Activated CD4-positive, alpha-beta T cell treated with anti-CD3 and anti-CD28 coated beads for 4 hours (primary cell): ENCODE measurements at regions not wholly inside any gene's neighbourhood (a gene's known extent, or its start where the extent isn't known, plus 50 kb on each side); places are given as distances from the start of the nearest gene placed in this dataset.

ENCODE experiments used
- DNase-seq, 2 donors: peaks; one replicate each; pipeline ENCODE4 v3.0.0-alpha.2; 2020

DNA sequence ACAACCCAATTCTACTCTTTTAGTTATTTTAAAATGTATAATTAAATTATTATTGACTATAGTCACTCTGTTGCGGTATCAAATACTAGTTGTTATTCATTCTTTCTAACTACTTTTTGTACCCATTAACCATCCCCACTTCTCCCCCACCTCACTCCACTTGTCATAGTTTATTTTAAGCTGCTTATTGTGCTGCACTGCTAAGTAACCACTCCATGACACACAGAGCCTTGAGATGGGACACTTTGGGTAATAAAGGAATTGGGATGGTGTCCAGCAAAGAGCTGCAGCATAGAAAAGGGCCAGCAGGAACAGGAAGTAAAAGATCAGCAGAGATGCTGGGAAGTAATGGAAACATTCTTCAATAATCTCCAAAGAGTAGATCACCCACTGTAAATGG, 123.0 kb downstream of the RPS29 start:
- no peak for DNase-seq

- peak; percentile 62 to 64 for DNase-seq
Measured at GRCh38 chr14:49461529-49462401, 124.4 kb downstream of the RPS29 start.

GRCh38 chr14:49460662-49461061, 125.5 kb downstream of the RPS29 start:
- no peak for DNase-seq

DNA sequence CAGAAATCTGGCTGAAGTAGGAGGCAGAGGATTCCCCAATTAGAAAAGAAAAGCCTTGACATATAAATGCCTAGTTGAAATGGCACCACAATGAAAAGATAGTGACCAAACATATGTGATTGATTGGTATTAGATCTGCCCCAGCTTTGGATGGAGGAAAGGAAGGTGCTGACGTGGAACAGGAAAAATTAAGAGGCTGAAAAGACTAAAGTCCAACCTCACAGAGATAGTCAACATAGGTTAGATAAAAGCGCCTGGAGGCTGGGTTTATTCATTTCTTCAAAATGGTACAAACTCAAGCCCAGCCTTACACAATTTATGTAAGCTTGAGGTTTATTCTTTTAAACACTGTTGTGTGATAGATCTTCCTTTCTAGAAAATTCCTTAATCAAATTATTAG, 129.6 kb downstream of the RPS29 start:
- no peak for DNase-seq

- no peak for DNase-seq
Measured at GRCh38 chr14:49451938-49452337, 134.2 kb downstream of the RPS29 start.

- no peak for DNase-seq
Measured at GRCh38 chr14:49449749-49450148, 136.4 kb downstream of the RPS29 start.

GRCh38 chr14:49447540-49448107, 138.6 kb downstream of the RPS29 start:
- DNase-seq = no peak

GRCh38 chr14:49446801-49447200, 139.4 kb downstream of the RPS29 start:
- no peak for DNase-seq

- no peak for DNase-seq
Measured at GRCh38 chr14:49438256-49438770, 147.9 kb downstream of the RPS29 start.

GRCh38 chr14:49428076-49428475, 158.1 kb downstream of the RPS29 start:
- DNase-seq = no peak

GRCh38 chr14:49427117-49427516, 159.1 kb downstream of the RPS29 start:
- DNase-seq = no peak

- no peak for DNase-seq
Measured at GRCh38 chr14:49425921-49426320, 160.3 kb downstream of the RPS29 start.

- no peak for DNase-seq
Measured at GRCh38 chr14:49424436-49425331, 161.5 kb downstream of the RPS29 start.

GRCh38 chr14:49420201-49420600, 166.0 kb downstream of the RPS29 start:
- DNase-seq = no peak

GRCh38 chr14:49418789-49419188, 167.4 kb downstream of the RPS29 start:
- no peak for DNase-seq

DNA sequence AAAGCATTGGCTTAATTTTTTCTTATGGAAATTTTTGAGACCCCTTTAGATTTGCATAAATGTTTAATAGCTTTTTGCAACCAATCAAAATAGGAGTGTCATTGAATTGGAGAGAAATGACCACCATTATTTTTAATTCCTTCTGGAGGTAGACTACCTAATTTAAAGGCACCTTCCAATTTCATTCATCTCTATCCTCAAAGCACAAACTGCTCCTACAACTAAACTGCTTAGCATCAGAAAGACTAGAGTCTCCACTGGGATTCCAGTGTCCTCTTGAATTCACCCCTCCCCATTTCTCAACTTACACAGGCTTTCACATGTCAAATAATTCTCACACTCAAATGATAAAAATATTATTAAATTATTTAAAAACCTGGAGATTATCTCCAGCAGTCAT, 168.4 kb downstream of the RPS29 start:
- DNase-seq = no peak

DNA sequence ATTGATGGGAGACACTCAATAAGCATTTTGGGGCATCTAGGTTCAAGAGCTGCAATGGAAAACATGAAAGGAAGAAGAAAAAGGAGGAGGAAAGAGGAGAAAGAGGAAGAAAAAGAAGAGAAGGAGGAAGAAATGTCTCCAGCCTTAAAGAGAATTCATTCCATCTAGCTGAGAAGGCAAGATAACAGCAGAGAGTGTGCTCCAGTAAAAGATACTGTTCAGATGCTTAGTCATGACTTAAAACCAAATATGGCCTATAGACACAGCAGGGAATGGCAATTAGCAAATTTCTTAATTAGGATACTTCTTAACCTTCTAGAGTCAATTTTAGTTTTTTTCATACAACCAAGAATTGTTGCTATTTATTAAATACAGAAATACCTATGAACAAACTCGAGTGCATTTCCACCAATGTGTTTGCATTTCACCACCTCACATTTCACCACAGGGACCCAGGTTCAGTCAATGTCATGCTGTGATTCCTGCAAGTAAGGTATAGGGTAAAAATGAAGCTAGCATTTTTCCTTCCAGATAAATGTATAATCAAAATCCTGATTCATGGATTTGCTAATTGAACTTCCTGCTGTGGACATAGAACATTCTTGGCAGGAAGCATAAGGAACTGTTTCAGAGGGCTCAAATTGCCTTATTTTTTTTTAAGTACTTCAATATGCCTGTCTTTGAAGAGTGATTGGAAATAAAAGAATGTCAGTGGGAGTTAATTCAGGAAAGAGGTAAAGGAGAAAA, 177.8 kb downstream of the RPS29 start:
- no peak for DNase-seq

GRCh38 chr14:49405291-49405690, 180.9 kb downstream of the RPS29 start:
- DNase-seq = no peak

DNA sequence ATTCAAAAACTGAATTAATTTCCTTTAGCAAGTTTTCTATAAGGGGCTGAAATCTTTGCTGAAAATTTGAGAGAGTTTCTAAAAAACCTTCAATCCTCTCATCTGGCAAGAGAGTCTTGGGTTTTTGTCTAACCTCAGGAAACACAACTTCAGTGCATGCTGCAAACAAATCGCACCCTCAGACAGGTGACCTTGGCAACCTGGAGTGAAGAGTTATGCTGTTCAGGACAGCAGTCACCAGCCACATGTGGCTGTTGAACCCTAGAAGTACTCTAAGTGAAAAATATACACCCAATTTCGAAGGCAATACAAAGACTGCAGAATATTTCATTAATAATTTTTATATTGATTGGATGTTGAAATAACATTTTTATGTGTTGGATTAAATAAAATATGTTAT, 184.8 kb downstream of the RPS29 start:
- DNase-seq = no peak

DNA sequence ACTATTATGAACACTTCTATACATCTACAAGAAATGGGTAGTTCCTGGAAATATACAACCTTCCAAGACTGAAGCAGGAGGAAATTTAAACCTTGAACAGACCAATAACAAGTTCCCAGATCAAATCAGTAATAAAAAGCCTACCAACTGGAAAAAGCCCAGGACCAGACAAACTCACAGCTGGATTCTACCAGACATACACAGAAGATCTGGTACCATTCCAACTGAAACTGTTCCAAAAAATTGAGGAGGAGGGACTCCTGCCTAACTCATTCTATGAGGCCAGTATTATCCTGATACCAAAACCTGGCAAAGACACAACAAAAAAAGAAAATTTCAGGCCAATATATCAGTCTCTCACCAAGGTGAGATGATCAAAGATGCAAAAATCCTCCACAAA, 189.4 kb downstream of the RPS29 start:
- DNase-seq = no peak

DNA sequence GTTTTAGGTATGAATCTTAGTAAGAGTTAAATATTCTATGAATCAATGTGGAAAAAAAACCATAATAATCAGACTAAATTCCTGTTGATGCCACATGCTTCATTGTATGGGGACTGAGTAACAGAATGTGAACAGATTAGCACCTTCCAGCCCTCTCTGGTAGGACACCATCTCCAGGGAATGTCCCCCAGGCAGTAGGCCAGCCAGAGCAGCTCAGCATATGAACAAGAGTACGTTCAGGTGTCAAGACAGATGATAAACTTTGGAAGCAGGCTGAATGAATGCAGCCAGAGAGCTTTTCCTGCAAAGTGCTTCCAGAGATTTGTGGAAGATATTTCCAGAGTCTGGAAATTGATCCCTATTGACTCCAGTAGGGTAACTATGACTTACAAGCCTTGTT, 204.4 kb downstream of the RPS29 start:
- DNase-seq = no peak

GRCh38 chr14:49367696-49368095, 218.5 kb downstream of the RPS29 start:
- DNase-seq = no peak

DNA sequence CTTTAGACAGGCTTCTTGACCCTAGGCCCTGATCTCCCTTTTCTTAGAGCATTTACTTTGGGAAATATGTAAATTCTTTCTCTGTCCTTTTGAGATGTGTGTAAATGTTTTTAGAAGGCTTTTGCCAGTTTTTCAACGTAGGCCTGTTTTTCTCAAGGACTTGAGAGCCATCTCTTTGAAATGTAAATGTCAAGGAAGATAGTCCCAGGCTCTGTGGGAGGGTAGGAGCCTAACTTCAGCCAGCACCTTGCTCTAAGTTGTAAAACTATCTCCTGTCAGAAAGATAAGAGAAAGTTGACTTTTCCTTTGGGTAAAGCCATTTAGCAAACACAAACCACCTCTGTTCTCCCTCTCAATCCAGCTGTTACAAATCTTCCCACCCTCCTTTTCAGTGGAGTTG, 219.8 kb downstream of the RPS29 start:
- no peak for DNase-seq
